Tibial nerve (tissue), 4 donors: ENCODE measurements at regions not wholly inside any gene's neighbourhood (a gene's known extent, or its start where the extent isn't known, plus 50 kb on each side); places are given as distances from the start of the nearest gene placed in this dataset.

Experiments used
- DNase-seq, 2 donors: peaks; one replicate each; pipeline ENCODE4 v3.0.0-alpha.2; 2019; ENCODE audit warnings: low spot score in 2 of 2
- H3K27ac ChIP-seq, 4 donors: fragments of 200-600 bp; sonication (generic) in 3 of 4; one replicate each; pipeline ENCODE4 v1.5.1; 2017 to 2019; ENCODE audit warnings: mild to moderate bottlenecking in 1 of 4
- H3K27me3 ChIP-seq, 2 donors: fragments of 200-600 bp; sonication (generic) in 1 of 2; one replicate each; pipeline versions ENCODE4 v1.5.1 to v1.6.0; 2017 to 2019
- H3K36me3 ChIP-seq, 3 donors: fragments of 200-600 bp; sonication (generic); one replicate each; pipeline ENCODE4 v1.5.1; 2018 to 2019
- H3K4me1 ChIP-seq, 4 donors: fragments of 200-600 bp; sonication (generic) in 3 of 4; one replicate each; pipeline ENCODE4 v1.5.1; 2017 to 2019
- H3K4me3 ChIP-seq, 4 donors: fragments of 200-600 bp; sonication (generic) in 3 of 4; one replicate each; pipeline ENCODE4 v1.5.1; 2017 to 2019; ENCODE audit warnings: mild to moderate bottlenecking in 1 of 4, moderate library complexity in 1 of 4
- H3K9me3 ChIP-seq, 4 donors: fragments of 200-600 bp; sonication (generic) in 3 of 4; one replicate each; pipeline ENCODE4 v1.5.1; 2017 to 2019
- EP300 ChIP-seq, 2 donors: sonication (generic); formaldehyde crosslinking; IDR thresholded peaks; one replicate each; pipeline ENCODE4 v1.6.1; 2017; ENCODE audit warnings: antibody characterized with exemption in 2 of 2, mild to moderate bottlenecking in 1 of 2
- POLR2A ChIP-seq, 2 donors: fragments of 450-650 bp; IDR thresholded peaks; one replicate each; pipeline ENCODE4 v1.6.1; 2017; ENCODE audit warnings: antibody characterized with exemption in 2 of 2, mild to moderate bottlenecking in 2 of 2, moderate library complexity in 2 of 2
- WGBS, 2 donors: methylation state at CpG; one replicate each; pipeline ENCODE4 v1.1.5; 2018; 5-methylcytosine and 5-hydroxymethylcytosine counted together
- TF ChIP-seq, protein P1 (sequence below), 5 experiments: fragments of 200-600 bp in 3 of 5; fragments of 450-650 bp in 2 of 5; sonication (generic) in 3 of 5; IDR thresholded peaks; one replicate each; pipeline ENCODE4 v1.5.1; 2016 to 2019; ENCODE audit warnings: antibody characterized with exemption in 5 of 5, mild to moderate bottlenecking in 3 of 5, moderate library complexity in 2 of 5

GRCh38 chr20:47857569-47858464 lies 72.5 kb upstream of the SULF2 start:
- peak in 1 of 2 donors; percentile 16 for DNase-seq
- Histone ChIP-seq H3K9me3 (peaks cover 0 to 9% (median 0%) of the 10 kb centered on the region in 4 donors), H3K4me3 (no peak overlapping the region), H3K36me3 (no peaks in the 10 kb centered on the region), H3K27me3 (no peaks in the 10 kb centered on the region), H3K4me1 (no peaks in the 10 kb centered on the region), H3K27ac (no peak overlapping the region)
- WGBS, 2 donors, result 33 to 38% methylated on average over 17 of the region's 17 CpGs
- no peak for TF ChIP-seq POLR2A (IDR thresholded peaks at IDR 0.05)

GRCh38 chr20:47857187-47857568 lies 71.9 kb upstream of the SULF2 start:
- Histone ChIP-seq H3K4me3 (no peak overlapping the region), H3K9me3 (peaks cover 0 to 7% (median 0%) of the 10 kb centered on the region in 4 donors), H3K36me3 (no peaks in the 10 kb centered on the region), H3K27ac (no peak overlapping the region), H3K27me3 (no peaks in the 10 kb centered on the region), H3K4me1 (no peaks in the 10 kb centered on the region)
- TF ChIP-seq EP300 (IDR thresholded peaks at IDR 0.05) (no peak), POLR2A (IDR thresholded peaks at IDR 0.05) (no peak)
- TF ChIP-seq, protein P1, sequence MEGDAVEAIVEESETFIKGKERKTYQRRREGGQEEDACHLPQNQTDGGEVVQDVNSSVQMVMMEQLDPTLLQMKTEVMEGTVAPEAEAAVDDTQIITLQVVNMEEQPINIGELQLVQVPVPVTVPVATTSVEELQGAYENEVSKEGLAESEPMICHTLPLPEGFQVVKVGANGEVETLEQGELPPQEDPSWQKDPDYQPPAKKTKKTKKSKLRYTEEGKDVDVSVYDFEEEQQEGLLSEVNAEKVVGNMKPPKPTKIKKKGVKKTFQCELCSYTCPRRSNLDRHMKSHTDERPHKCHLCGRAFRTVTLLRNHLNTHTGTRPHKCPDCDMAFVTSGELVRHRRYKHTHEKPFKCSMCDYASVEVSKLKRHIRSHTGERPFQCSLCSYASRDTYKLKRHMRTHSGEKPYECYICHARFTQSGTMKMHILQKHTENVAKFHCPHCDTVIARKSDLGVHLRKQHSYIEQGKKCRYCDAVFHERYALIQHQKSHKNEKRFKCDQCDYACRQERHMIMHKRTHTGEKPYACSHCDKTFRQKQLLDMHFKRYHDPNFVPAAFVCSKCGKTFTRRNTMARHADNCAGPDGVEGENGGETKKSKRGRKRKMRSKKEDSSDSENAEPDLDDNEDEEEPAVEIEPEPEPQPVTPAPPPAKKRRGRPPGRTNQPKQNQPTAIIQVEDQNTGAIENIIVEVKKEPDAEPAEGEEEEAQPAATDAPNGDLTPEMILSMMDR (IDR thresholded peaks at IDR 0.05), result no peak
- no peak for DNase-seq
- 57 to 62% methylated on average over 8 of the region's 8 CpGs for WGBS, 2 donors

- H3K4me1 ChIP-seq, result no peaks in the 10 kb centered on the region
- H3K4me3 ChIP-seq, result no peak overlapping the region
- peaks cover 0 to 7% (median 0%) of the 10 kb centered on the region in 4 donors for H3K9me3 ChIP-seq
- DNase-seq, result no peak
- no peak for TF ChIP-seq POLR2A (IDR thresholded peaks at IDR 0.05)
- TF ChIP-seq EP300 (IDR thresholded peaks at IDR 0.05), result no peak
- TF ChIP-seq, protein P1 (IDR thresholded peaks at IDR 0.05), result no peak
- no peaks in the 10 kb centered on the region for H3K36me3 ChIP-seq
- no peaks in the 10 kb centered on the region for H3K27me3 ChIP-seq
- H3K27ac ChIP-seq, result no peak overlapping the region
- 95% methylated on average over 4 of the region's 4 CpGs for WGBS, 2 donors
Observed at GRCh38 chr20:47855799-47856198, 70.5 kb upstream of the SULF2 start.

- DNase-seq, result no peak
- H3K27me3 ChIP-seq, result no peaks in the 10 kb centered on the region
- no peak overlapping the region for H3K27ac ChIP-seq
- H3K4me3 ChIP-seq, result no peak overlapping the region
- TF ChIP-seq EP300 (IDR thresholded peaks at IDR 0.05), result no peak
- H3K36me3 ChIP-seq, result no peaks in the 10 kb centered on the region
- 73 to 85% methylated on average over 10 of the region's 10 CpGs for WGBS, 2 donors
- no peaks in the 10 kb centered on the region for H3K4me1 ChIP-seq
- H3K9me3 ChIP-seq, result peaks cover 0 to 7% (median 0%) of the 10 kb centered on the region in 4 donors
Observed at GRCh38 chr20:47854687-47855212, 69.5 kb upstream of the SULF2 start.

- Histone ChIP-seq H3K4me3 (no peak overlapping the region), H3K9me3 (peaks cover 0 to 7% (median 0%) of the 10 kb centered on the region in 4 donors), H3K27ac (no peak overlapping the region), H3K36me3 (no peaks in the 10 kb centered on the region), H3K4me1 (no peaks in the 10 kb centered on the region), H3K27me3 (no peaks in the 10 kb centered on the region)
- WGBS, 2 donors, result 87% methylated on average over 7 of the region's 7 CpGs
- DNase-seq, result no peak
- no peak for TF ChIP-seq POLR2A (IDR thresholded peaks at IDR 0.05)
- TF ChIP-seq, protein P1 (IDR thresholded peaks at IDR 0.05), result no peak
- no peak for TF ChIP-seq EP300 (IDR thresholded peaks at IDR 0.05)
Observed at GRCh38 chr20:47851774-47852173, 66.5 kb upstream of the SULF2 start.

GRCh38 chr20:47850146-47850545 lies 64.9 kb upstream of the SULF2 start:
- no peak for DNase-seq
- Histone ChIP-seq H3K9me3 (peaks cover 0 to 7% (median 0%) of the 10 kb centered on the region in 4 donors), H3K4me1 (no peaks in the 10 kb centered on the region), H3K27me3 (no peaks in the 10 kb centered on the region), H3K36me3 (no peaks in the 10 kb centered on the region), H3K27ac (no peak overlapping the region), H3K4me3 (no peak overlapping the region)
- 59 to 65% methylated on average over 5 of the region's 5 CpGs for WGBS, 2 donors
- TF ChIP-seq EP300 (IDR thresholded peaks at IDR 0.05) (no peak), POLR2A (IDR thresholded peaks at IDR 0.05) (no peak)
- TF ChIP-seq, protein P1 (IDR thresholded peaks at IDR 0.05), result no peak
